CD4-positive, alpha-beta T cell (primary cell): ENCODE measurements at regions not wholly inside any gene's neighbourhood (a gene's known extent, or its start where the extent isn't known, plus 50 kb on each side); places are given as distances from the start of the nearest gene placed in this dataset.
A peak's percentile ranks its signal among the peaks of the same experiment; 100 is the strongest.

Experiments used
- ATAC-seq: fragments of 200-7000 bp; cut with Tn5 transposase; one replicate; pipeline ENCODE4 v1.10.0; 2022; ENCODE audit warnings: mild to moderate bottlenecking; ENCODE audit not compliant: poor library complexity
- CTCF ChIA-PET: fragments of 350-600 bp; sonication (Branson Sonifier 250); formaldehyde crosslinking; loops from one replicate; lab custom pipeline; 2021; ENCODE audit warnings: antibody characterized with exemption, inconsistent platforms; lab: Charles Lee
- POLR2A ChIA-PET: fragments of 350-600 bp; sonication (Branson Sonifier 250); formaldehyde crosslinking; loops from one replicate; lab custom pipeline; 2021; ENCODE audit warnings: antibody characterized with exemption, inconsistent platforms; lab: Charles Lee
- DNase-seq, 14 experiments: peaks; one replicate each; pipeline ENCODE4 v3.0.0-alpha.2; 2013 to 2020; ENCODE audit warnings: mixed read lengths in 2 of 14
- H3K27ac ChIP-seq, 2 donors: one replicate each; pipeline versions ENCODE4 v1.5.1 to v1.7.0; 2013; ENCODE audit warnings: low read length in 2 of 2, low read depth in 1 of 2, mild to moderate bottlenecking in 1 of 2
- H3K27me3 ChIP-seq, 2 experiments: 1 replicate in 1 of 2; 2 replicates in 1 of 2; pipeline versions ENCODE4 v1.6.1 to v1.7.0; 2013; ENCODE audit warnings: low read length in 2 of 2, control low read depth in 1 of 2, mild to moderate bottlenecking in 1 of 2, moderate library complexity in 1 of 2; ENCODE audit not compliant: insufficient read depth in 2 of 2, control insufficient read depth in 1 of 2
- H3K36me3 ChIP-seq: one replicate; pipeline ENCODE4 v1.6.1; 2013; ENCODE audit warnings: low read length, control low read depth; ENCODE audit not compliant: insufficient read depth
- H3K4me1 ChIP-seq: one replicate; pipeline ENCODE4 v1.6.1; 2013; ENCODE audit warnings: low read length, control low read depth; ENCODE audit not compliant: insufficient read depth
- H3K4me3 ChIP-seq: one replicate; pipeline ENCODE4 v1.5.1; 2013; ENCODE audit warnings: mild to moderate bottlenecking, low read length, moderate library complexity
- H3K9me3 ChIP-seq, 2 experiments: 1 replicate in 1 of 2; 2 replicates in 1 of 2; pipeline versions ENCODE4 v1.6.1 to v1.7.0; 2013; ENCODE audit warnings: low read length in 2 of 2, mild to moderate bottlenecking in 2 of 2, control low read depth in 1 of 2, moderate library complexity in 1 of 2; ENCODE audit not compliant: control insufficient read depth in 1 of 2, insufficient read depth in 1 of 2
- H3K27ac Mint-ChIP-seq: one replicate; pipeline ENCODE4 v1.8.0; 2020; ENCODE audit warnings: mixed read lengths
- H3K27me3 Mint-ChIP-seq: one replicate; pipeline ENCODE4 v1.8.0; 2021; ENCODE audit warnings: mixed read lengths
- H3K36me3 Mint-ChIP-seq: one replicate; pipeline ENCODE4 v1.8.0; 2021; ENCODE audit warnings: low read depth, mixed read lengths
- H3K4me1 Mint-ChIP-seq: one replicate; pipeline ENCODE4 v1.8.0; 2021; ENCODE audit warnings: low read depth, mixed read lengths
- H3K4me3 Mint-ChIP-seq: one replicate; pipeline ENCODE4 v1.8.0; 2020; ENCODE audit warnings: mild to moderate bottlenecking, mixed read lengths
- H3K9me3 Mint-ChIP-seq: one replicate; pipeline ENCODE4 v1.8.0; 2020; ENCODE audit warnings: mixed read lengths
- intact Hi-C, 2 experiments: fragments of 100-400 bp; cut with DNase I in 1 of 2; cut with micrococcal nuclease in 1 of 2; formaldehyde crosslinking; loops; one replicate each; pipeline versions ENCODE4 v1.15.1 to v1.9.0; 2023 to 2025; cut with DNase I, micrococcal nuclease
- TF ChIP-seq, protein P1 (sequence below): fragments of 200-600 bp; IDR thresholded peaks from one replicate; pipeline ENCODE4 v1.8.0; 2022; ENCODE audit warnings: antibody characterized with exemption, mild to moderate bottlenecking

DNA sequence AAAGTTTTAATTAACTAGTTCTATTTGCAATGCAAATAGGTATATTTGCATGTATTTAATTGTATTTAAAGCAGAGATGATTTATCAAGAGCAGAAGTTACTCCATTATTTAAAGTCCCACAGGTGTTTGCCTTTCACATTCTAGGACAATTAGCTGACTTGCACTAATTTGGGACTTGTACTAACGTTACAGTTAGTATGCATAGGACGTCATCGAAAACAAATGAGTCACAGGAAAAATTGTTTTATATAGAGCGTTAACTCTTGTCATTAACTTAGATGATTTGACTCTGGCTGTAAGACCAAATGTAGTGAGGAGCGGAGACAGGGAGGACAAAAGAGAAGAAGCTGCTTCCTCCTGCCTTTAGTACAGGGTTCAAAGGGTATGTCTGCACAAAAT is 126.1 kb upstream of the IFNE start:
- no peak overlapping the region for H3K4me3 Mint-ChIP-seq
- intact Hi-C loops = no loop called here
- no peaks in the 10 kb centered on the region for H3K27me3 Mint-ChIP-seq
- peaks cover 50% of the 10 kb centered on the region for H3K4me1 Mint-ChIP-seq
- H3K36me3 Mint-ChIP-seq = no peaks in the 10 kb centered on the region
- POLR2A ChIA-PET = no interaction called here
- H3K27ac ChIP-seq = no peak overlapping the region
- DNase-seq (no peak), ATAC-seq (no peak)
- no peaks in the 10 kb centered on the region for H3K27me3 ChIP-seq
- no peak overlapping the region for H3K4me3 ChIP-seq
- H3K9me3 Mint-ChIP-seq = no peaks in the 10 kb centered on the region
- no peaks in the 10 kb centered on the region for H3K9me3 ChIP-seq
- CTCF ChIA-PET = no interaction called here
- no peaks in the 10 kb centered on the region for H3K36me3 ChIP-seq
- TF ChIP-seq, protein P1, sequence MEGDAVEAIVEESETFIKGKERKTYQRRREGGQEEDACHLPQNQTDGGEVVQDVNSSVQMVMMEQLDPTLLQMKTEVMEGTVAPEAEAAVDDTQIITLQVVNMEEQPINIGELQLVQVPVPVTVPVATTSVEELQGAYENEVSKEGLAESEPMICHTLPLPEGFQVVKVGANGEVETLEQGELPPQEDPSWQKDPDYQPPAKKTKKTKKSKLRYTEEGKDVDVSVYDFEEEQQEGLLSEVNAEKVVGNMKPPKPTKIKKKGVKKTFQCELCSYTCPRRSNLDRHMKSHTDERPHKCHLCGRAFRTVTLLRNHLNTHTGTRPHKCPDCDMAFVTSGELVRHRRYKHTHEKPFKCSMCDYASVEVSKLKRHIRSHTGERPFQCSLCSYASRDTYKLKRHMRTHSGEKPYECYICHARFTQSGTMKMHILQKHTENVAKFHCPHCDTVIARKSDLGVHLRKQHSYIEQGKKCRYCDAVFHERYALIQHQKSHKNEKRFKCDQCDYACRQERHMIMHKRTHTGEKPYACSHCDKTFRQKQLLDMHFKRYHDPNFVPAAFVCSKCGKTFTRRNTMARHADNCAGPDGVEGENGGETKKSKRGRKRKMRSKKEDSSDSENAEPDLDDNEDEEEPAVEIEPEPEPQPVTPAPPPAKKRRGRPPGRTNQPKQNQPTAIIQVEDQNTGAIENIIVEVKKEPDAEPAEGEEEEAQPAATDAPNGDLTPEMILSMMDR = no peak
- no peak overlapping the region for H3K27ac Mint-ChIP-seq
- H3K4me1 ChIP-seq = peaks cover 18% of the 10 kb centered on the region

DNA sequence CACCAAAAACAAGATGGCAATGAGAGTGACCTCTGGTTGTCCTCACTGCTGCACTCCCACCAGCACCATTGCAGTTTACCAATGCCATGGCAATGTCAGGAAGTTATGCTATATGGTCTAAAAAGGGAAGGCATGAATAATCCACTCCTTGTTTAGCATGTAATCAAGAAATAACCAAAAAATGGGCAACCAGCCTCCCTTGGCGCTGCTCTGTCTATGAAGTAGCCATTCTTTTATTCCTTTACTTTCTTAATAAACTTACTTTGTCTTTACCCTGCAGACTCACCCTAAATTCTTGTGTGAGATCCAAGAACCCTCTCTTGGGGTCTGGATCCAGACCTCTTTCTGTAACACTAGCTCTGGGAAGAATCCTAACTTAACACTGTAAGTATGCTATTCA is 127.4 kb upstream of the IFNE start:
- Histone ChIP-seq H3K4me1 (peaks cover 22% of the 10 kb centered on the region), H3K36me3 (no peaks in the 10 kb centered on the region), H3K9me3 (no peaks in the 10 kb centered on the region), H3K27me3 (no peaks in the 10 kb centered on the region), H3K27ac (no peak overlapping the region), H3K4me3 (no peak overlapping the region)
- TF ChIP-seq, protein P1 = no peak
- Mint-ChIP-seq H3K27ac (no peak overlapping the region), H3K36me3 (no peaks in the 10 kb centered on the region), H3K4me1 (peaks cover 60% of the 10 kb centered on the region), H3K9me3 (no peaks in the 10 kb centered on the region), H3K4me3 (no peak overlapping the region), H3K27me3 (no peaks in the 10 kb centered on the region)
- no peak for DNase-seq
- CTCF ChIA-PET = no interaction called here
- ATAC-seq = no peak
- intact Hi-C loops = no loop called here
- POLR2A ChIA-PET = no interaction called here

DNA sequence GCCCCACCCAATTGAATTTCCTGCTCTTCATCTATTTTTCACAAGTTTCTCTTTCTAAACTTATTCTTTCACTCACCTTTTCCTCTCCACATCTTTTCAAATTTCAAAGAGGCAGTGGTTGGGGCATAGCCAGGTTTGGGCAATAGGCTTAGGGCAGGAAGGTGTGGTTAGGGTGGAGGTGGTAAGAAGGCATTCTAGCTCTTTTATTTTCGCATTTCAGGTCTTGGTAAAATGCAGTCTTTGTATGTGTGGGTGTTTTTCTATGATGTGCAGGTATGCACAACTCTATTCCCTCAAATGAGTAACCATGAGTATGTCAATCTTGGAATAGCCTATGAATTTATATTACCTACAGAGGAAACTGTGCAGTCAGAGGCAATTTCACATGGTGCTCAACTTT is 129.8 kb upstream of the IFNE start:
- peak; percentile 74 for ATAC-seq

More for the DNA sequence above, 129.8 kb upstream of the IFNE start:
- H3K4me3 Mint-ChIP-seq = peak overlapping the region; percentile 3
- Histone ChIP-seq H3K4me3 (no peak overlapping the region), H3K27ac (no peak overlapping the region), H3K4me1 (peaks cover 22% of the 10 kb centered on the region), H3K36me3 (no peaks in the 10 kb centered on the region), H3K27me3 (no peaks in the 10 kb centered on the region), H3K9me3 (no peaks in the 10 kb centered on the region)
- peak in 7 of 14 experiments; percentile 8 to 69 (median 28) for DNase-seq
- peak overlapping the region; percentile 14 for H3K27ac Mint-ChIP-seq
- no peaks in the 10 kb centered on the region for H3K9me3 Mint-ChIP-seq
- intact Hi-C loops = no loop called here
- peaks cover 65% of the 10 kb centered on the region for H3K4me1 Mint-ChIP-seq
- ChIA-PET CTCF (interaction anchor here (0.9 kb wide), 1 partner anchor 1884 kb away, joined by 3 read pairs; no protein-coding TSS in a partner anchor), POLR2A (interaction anchor here (0.6 to 1.9 kb wide), 2 partner anchors 33 to 140 kb away, joined by 3 to 7 read pairs; no protein-coding TSS in a partner anchor)
- no peaks in the 10 kb centered on the region for H3K27me3 Mint-ChIP-seq
- no peaks in the 10 kb centered on the region for H3K36me3 Mint-ChIP-seq
- TF ChIP-seq, protein P1 = no peak
